ENCODE measurements at regions not wholly inside any gene's neighbourhood (a gene's known extent, or its start where the extent isn't known, plus 50 kb on each side); places are given as distances from the start of the nearest gene placed in this dataset.

DNA sequence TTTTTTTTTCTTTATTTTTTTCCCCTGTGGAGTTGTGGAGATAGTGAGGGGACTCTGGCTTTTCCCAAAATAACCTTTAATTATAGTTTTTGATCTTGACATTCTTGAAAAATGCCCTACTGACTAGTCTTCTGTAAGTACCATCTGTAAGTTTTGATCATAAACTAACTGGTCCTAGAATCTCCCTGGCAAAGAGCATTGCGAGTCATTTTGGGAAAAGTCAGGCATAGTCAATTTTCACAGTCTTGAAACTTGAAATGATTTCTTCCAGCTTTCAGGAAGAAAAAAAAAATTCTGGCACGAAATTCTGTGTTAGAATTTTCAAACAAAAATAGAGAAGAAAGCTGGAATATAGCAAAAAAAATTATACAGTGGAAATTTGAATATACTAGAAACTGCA, 181.2 kb upstream of the SNX7 start:
- no peak for DNase-seq (ENCODE audit: low read depth)

DNA sequence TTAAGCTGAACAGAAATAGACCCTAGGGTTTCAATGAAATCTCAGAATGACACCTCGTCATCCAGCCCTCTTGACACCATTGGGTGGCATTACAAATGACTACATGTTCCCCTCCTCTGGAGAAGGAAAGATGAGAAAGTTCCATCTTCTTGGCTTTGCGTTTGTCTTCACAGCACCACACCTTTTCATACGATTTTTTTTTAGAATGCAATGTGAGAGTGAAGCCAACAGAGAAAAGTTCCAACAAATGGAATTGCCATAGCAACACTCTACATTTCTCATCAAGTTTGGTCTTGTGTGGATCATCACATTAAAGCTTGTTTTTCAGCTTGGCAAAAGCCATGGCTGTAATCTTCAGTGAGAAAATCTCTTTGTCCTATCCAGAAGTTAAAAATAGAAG, 183.4 kb upstream of the SNX7 start:
- no peak for DNase-seq (ENCODE audit: low read depth)

DNA sequence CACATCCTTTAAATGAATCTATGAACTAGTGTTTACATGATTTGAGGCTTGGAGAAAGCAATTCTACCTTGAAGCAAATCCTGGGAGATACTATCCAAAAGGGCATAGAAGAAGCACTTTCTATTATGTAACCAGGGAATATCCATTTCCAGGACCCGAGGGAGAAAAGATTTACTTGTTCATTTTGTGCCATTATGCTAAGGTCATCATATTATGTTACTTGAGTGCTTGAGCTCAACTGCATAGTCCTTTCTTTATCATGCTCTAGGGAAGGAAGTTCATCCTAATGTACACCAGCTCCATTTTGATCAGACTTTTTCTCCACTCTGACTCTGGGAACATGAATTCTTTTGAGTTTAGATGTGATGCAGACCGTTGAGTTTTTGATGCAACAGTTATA, 188.6 kb upstream of the SNX7 start:
- DNase-seq (ENCODE audit: low read depth), result no peak

DNA sequence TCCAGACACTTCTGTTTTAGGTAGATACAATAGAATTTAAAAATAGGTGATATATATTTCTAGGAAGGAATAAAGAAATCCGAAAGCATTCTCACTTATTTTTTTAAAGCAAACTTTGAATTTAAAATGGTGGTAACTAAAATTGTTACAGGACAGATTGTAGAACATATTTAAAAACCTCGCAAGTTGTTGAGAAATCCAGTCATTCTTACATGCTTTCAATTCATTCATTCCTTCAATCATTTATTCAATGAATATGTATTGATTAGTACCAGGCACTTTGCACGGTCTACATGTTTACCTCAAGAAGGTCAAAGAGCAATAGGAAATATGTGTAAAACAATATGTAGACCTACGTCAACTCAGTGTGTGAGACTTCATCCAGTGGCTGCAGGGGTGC, 189.9 kb upstream of the SNX7 start:
- DNase-seq (ENCODE audit: low read depth), result no peak

DNA sequence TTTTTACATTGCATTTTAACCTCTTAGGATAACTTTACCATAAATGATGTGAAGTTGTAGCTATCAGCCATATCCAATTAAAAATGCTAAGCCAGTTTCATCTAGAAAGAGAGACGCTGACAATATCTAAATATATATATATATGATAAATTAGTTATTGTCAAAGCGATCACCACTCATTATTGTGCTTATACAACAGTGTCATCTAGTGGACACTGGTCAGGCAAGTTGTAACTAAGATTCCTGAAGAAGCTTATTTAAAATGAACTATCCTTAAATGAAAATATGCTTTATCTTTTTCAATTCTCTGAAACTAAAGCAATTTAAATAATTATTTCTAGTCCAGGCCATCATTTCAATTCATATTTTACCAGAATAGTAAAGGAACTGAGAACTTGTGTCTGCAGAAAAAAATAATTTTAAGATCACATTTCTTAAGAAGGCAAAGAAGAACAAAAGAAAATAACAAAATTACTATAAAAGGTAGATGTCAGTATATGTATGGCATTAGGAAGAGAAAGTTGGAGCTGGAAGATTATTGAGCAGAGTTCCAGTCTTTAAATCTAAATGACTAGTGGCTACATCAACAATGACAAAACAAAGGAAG, 193.3 kb upstream of the SNX7 start:
- no peak for DNase-seq (ENCODE audit: low read depth)

DNA sequence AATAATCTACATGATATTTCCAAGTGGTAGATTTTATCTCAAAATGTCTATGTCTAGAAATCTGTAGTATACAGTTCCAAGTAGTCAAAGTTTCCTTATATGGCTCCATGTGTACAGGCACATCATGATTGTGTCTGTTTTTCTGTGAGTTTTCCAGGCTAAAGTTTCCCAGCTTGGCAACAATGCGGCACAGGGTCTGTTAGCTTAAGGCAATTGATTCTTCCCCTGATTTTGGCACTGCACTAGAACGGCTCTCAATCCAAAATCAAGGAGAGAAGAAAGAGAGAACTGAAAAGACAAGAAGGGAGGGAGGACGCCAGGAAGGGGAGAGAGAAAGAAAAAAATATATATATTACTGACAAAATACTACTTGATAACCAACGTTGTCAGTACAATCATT, 193.9 kb upstream of the SNX7 start:
- no peak for DNase-seq (ENCODE audit: low read depth)

DNA sequence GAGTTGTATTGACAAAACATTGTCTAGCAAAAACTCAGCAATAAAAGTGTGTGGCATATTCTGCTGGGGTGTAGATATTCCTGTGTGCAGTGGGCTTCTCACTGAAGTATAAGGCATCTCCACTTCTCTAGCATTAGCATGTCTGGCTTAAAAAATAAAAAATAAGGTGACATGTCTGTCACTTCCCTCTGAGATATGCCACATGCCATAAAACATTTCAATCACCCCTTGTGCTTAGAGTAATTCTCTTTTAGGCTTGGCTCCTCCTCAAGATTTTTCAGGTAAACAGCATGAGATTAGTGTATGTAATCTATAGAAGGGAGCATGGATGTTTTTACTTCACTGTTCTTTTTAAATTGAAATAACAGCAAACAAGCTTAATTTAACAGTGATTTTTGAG, 194.4 kb upstream of the SNX7 start:
- no peak for DNase-seq (ENCODE audit: low read depth)

DNA sequence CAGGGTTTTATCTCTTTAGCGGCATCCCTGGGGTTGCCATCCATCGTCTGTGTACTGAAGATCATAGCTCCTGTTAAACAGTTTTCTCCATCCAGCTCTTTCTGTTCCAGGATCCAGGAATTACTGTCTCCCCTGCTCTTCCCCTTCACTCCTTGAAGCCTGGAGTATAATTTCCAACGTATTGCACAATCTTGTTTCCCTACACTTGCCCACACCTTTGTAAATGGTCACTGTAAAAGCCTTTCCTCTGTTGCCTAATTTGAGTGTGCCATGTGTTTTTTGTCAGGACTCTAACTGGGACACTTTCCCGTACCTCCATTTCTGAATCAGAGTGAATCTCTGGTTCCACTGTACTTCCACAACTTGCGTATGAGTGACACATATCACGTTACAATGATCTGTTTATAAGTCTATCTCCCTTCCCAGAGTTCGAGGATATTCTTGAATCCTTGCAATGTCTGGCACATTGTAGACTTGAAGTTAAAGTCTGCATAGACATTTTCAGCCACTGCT, 199.6 kb upstream of the SNX7 start:
- no peak for DNase-seq (ENCODE audit: low read depth)

DNA sequence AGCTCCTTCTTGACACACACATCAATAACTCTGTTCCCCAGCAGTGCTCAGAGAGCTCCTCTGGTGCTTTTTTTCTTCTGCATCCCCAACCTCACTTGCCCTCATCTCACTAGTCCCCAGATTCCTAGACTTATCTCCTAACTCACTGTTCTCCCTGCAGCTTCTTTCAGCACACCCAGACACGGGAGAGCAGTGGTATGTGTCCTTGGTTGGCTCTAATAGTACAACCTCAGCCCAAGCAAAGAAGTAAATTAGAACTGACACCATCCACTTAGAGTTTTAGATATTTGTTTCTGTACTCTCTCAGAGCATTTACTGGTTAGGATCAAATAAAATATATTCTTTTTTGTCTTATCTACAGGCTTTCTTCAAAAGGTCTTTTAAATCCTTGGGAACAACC, 201.4 kb upstream of the SNX7 start:
- no peak for DNase-seq (ENCODE audit: low read depth)

DNA sequence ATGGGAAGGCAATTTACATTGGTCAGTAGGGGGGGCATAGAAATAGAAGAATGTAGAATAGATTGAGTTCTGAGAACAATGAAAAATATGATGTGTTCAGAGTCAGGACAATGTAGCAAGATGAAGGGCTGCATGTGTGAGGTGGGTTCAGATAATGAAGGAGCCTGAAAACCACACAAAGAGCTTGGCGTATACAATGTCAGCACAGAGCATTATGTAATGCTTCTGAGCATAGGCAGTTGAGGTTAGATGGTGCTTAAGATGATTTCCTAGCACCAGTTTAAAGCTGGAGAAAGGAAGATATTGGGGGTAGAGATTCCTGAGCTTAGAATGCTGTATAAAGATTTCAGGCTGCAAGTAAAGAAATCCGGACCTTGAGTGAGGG, 202.0 kb upstream of the SNX7 start:
- DNase-seq (ENCODE audit: low read depth), result no peak

DNA sequence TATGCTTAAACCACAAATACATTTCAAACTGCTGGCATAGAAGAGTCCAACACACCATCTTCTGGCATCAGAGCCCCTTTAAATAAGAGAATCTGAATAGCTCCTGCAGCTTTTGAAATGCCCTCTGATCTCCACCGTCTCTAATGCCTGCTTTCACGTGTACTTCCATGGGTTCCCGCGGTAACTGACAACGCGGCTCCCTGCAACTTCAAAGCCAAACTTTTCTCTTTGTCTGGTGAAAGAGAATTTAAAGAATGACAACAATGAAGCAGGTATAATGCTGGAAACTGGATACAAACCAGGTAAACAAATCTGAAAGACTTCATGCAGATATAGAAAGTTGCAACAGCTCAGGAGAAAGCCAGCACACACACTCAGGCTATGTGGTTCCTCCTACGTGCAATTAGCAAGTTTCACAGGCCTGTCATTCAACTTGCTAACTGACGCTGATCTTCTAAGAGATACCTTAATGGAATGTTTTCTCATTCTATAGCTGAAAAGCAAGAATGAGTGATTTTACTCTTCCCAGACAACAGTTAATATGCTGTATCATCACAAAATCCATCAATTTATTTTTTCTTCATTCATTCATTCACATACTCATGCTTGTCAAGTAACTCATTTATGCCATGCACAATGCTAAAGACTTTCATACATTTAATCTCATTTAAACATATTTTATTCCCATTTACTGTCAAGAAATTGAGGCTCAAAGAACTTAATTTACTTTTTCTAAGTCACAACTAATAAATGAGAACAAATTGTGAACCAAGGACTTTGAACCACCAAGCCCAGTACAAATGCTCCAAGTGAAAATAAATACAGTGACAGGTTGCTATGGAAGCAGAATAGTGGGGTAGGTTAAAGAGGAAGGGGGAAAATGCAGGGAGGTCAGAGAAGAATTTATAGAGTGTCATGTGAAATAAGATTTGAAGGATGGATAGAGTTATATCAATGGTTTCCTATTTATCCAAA, 202.7 kb upstream of the SNX7 start:
- DNase-seq (ENCODE audit: low read depth), result no peak

DNA sequence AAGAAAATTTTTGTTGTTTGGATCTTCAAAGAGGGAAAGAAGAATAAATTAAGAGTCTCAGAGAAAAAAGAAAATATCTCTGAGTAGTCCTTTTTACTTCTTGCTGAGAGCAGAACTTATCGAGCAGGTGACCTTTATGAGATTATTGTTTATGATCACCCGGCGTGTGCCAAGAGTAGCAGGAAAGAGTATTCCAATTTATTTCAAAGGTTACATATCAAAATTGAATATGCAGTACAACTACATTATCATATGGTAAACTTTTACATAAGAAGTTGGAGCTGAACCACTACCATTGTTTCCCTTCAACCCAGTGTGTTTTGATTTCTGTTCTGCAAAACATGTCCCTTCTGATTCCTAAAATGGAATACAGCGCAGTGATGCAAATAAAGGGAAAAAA, 204.3 kb upstream of the SNX7 start:
- no peak for DNase-seq (ENCODE audit: low read depth)

DNA sequence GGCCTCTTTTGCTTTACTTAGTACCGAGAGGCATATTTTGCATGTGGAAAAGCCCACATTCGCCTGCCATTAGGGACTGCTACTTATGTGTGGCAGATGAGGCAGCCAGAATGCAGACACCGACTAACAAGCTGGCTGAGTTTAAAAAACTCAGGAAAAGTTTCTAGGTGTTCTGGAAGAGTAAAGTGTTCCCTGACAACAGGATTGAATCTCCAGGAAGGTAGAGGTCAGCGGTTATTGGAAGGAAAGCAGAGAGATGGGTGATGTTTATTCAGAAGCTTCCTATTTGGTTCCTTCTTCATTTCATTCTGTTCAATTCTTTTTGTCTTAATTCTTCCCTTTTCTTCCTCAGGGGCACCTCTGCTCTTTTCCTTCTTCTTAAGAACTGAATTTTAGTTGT, 206.9 kb upstream of the SNX7 start:
- DNase-seq (ENCODE audit: low read depth), result no peak

DNA sequence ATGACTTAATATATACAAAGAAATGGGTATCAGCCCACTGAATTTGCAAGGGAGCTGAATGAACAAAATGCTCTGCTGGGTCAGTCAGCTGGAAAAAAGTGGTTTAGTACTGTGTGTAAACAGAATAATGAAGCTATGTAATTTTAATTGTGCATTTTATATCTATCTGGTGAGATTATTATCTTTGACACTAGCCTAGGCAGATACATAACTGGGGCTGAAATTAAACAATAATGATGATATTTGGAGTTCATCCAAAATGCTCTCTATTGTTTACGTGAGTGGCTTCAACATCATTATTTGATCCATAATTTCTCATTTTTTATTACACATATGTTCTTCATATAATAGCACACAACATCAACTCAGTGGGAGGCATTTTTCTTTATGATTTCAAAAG, 208.5 kb upstream of the SNX7 start:
- no peak for DNase-seq (ENCODE audit: low read depth)

DNA sequence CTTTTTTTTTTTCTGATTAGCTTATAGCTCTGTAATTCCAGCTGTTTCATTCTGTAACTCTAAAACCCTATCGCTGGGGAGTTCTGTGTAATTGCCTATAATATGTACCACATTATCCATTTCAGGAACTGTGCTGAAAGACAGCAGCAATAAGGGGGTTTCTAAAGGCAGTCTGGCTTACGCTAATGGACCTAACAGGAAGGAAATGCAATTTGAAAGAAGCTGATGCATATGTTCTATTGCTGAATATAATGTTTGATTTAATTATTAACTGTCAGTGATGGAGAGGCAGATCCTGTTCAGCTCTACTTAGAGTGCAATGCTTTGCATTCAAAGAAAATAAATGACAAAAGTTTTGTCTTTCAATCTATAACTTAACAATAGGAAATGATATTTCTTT, 209.4 kb upstream of the SNX7 start:
- no peak for DNase-seq (ENCODE audit: low read depth)

DNA sequence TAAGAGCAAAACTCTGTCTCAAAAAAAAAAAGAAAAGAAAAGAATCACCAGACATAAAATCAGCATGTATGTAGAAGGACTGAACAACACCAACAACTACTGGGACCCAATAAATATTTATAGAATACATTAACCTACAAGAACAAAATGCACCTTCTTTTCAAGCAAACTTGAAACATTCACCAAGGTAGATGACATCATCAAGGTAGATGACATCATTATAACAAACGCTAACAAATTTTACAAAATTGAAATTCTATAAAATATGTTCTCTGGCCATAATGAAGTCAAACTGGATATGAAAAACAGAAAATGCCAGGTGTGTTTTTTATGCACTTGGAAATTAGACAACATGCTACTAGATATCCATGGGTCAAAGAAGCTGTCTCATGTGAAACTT, 220.2 kb upstream of the SNX7 start:
- DNase-seq (ENCODE audit: low read depth), result no peak

DNA sequence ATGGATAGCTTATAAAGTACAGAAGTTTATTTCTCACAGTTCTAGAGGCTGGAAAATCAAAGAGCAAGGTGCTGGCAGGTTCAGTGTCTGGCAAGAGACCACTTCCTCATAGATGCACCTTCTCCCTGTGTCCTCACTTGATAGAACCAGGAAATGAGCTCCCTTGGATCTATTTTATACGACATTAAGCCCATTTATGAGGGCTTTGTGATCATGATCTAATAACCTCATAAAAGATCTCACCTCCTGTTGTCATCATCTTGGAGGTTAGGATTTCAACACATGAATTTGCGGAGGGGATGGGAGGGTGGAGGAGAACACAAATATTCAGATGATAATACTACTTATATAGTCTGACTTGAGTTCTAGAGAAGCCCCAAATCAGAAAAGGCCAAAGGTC, 222.1 kb upstream of the SNX7 start:
- DNase-seq (ENCODE audit: low read depth), result no peak

DNA sequence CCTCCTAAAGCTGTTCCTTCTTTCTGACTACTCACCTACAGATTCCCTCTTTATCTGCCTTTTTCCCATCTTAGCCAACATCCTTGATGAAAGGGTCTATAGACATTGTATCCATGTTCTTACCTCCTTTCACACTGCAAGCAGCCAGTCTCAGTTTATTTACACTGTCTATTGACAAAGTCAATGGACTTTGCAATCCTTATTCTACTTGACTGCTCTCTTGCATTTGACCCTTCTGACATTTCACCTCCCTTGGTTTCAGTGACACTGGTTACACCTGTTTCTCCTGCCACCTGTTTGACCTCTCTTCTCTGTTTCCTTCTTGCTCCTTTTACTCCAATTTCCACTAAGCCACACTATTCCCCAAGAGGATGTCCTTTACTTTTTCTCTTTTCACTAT, 224.0 kb upstream of the SNX7 start:
- no peak for DNase-seq (ENCODE audit: low read depth)

DNA sequence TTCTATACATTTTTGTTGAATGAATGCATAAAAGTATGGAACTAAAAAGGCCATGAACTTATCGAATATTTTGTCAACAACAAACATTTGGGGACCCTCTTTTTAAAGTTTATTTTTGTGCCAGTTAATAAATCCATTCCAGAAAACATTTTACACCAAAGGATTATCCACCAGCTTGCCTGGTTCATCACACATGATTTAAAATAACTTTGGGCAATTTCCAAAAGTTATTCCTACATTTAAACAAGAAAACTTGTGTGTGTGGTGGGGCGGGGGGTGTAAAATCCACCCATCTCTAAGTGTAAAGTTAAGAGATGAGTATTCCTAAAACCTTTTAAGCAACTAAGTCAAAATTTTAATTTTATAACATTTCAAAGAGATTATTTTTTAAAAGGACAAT, 224.5 kb upstream of the SNX7 start:
- no peak for DNase-seq (ENCODE audit: low read depth)

DNA sequence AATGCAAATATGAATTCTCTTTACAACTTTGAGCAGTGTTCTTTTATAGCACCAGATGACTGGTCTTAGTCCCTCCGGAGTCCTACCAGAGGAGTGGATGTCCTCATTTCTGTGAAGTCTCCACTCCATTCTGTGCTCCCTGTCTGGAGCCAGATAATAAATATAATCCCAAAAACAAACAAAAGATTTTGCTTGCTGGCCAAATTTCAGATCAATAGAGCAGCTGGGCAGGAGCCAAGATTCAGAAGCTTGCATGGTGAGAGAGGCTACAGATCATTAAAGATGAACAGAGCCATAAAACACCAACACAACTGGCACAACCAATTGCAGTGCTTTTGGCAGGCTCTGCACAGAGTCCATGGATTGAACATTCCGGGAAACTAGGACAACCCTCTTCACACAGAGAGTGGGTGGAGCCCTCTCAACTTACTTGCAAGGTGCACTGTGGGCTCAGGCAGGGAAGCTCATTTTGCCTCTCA, 231.5 kb upstream of the SNX7 start:
- DNase-seq (ENCODE audit: low read depth), result no peak

DNA sequence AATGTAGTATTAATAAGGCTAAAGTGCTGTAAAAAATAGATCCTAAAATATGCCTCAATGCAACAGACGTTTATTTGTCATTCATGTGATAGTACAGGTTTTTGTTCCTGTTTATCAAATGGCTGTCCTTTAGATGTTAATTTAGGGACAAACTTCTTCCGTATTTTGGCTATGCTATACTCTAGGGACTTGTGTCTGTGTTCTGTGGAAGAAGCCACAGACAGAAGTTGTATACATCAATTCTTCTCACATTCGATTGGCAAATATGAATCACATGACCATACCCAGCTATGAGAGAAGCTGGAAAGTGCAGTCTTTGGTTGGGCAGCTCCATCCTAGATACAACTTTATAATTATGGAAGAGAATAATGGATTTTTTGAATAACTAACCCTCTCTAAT, 232.7 kb upstream of the SNX7 start:
- no peak for DNase-seq (ENCODE audit: low read depth)

DNA sequence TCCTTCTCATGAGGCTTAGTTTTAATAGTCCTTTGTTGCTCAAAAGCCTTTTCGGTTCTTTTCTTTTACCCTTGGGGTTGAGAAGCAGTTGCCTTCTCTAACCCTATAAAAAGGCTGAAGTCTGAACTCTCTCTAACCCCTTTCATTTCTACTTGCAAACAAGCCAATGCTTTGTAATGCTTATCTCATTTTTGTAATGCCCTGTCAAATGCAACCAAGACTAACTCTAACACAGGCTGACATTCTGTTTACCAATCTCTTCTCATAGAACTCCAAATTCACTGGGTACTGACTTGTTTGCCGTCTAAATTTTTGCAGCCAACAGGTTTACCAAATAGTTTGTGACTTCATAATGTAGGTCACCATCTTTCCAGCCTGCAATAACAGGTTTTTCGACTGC, 233.9 kb upstream of the SNX7 start:
- no peak for DNase-seq (ENCODE audit: low read depth)

DNA sequence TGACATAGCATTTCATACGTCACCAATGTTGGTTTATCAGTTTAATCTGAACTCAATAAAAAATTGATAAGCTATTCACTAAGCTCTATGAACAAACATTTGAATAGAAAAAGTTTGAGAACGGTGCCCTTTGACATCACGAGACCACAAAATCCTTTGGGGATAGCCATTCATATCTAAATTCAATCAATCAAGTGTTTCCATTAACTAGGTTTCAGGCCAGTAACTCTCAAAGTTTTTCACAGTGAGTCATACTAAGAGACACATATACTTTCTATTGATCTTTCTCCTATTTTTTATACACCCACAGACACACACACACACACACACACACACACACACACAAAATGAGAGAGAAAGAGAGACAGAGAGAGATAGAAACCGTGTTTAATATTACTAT, 235.4 kb upstream of the SNX7 start:
- DNase-seq (ENCODE audit: low read depth), result no peak

DNA sequence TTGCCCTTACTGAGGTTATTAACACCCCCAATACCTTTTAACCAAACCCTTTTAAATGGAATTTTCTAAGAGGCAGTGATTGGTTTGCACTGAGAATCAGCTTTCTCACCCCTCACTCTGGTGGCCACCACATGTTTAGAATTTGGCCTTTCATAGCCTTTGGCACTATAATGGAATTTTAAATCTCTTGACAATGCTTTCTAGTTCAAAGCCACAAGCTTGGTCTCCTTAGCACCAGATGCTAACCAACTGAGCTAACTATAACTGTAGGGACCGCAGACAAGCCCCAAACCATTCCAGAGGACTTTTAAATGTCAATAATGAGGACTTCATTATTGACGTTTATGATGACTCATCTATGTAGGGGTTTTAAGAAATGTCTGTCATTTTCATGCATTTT, 238.7 kb upstream of the SNX7 start:
- no peak for DNase-seq (ENCODE audit: low read depth)

Measured in CMK (cell line).